Prostate gland (tissue), 2 donors: ENCODE measurements at regions not wholly inside any gene's neighbourhood (a gene's known extent, or its start where the extent isn't known, plus 50 kb on each side); places are given as distances from the start of the nearest gene placed in this dataset.

Source experiments
- DNase-seq: peaks from one replicate; pipeline ENCODE4 v3.0.0-alpha.2; 2019; ENCODE audit warnings: low spot score
- H3K27ac ChIP-seq, 2 donors: fragments of 200-600 bp; sonication (generic); 2 replicates each; pipeline ENCODE4 v1.5.1; 2017 to 2019
- H3K27me3 ChIP-seq: fragments of 200-600 bp; sonication (generic); replicated peaks from 2 replicates; pipeline ENCODE4 v1.5.1; 2019; ENCODE audit not compliant: insufficient read depth
- H3K36me3 ChIP-seq, 2 donors: fragments of 200-600 bp; sonication (generic); 1 replicate in 1 of 2; 2 replicates in 1 of 2; pipeline versions ENCODE4 v1.5.1 to v1.8.1; 2017 to 2019
- H3K4me1 ChIP-seq: fragments of 200-600 bp; sonication (generic); replicated peaks from 2 replicates; pipeline ENCODE4 v1.5.1; 2019
- H3K4me3 ChIP-seq, 2 donors: fragments of 200-600 bp; sonication (generic); 2 replicates each; pipeline ENCODE4 v1.5.1; 2017 to 2019
- H3K9me3 ChIP-seq: fragments of 200-600 bp; sonication (generic); 2 replicates; pipeline ENCODE4 v1.5.1; 2017
- CTCF ChIP-seq, 4 experiments: fragments of 200-600 bp in 2 of 4; fragments of 450-650 bp in 2 of 4; sonication (generic) in 2 of 4; IDR thresholded peaks; 1 replicate in 3 of 4; 2 replicates in 1 of 4; pipeline ENCODE4 v1.5.1; 2016 to 2019; ENCODE audit warnings: antibody characterized with exemption in 4 of 4, mild to moderate bottlenecking in 2 of 4, moderate library complexity in 2 of 4
- POLR2A ChIP-seq: fragments of 450-650 bp; IDR thresholded peaks from one replicate; pipeline ENCODE4 v1.6.1; 2016; ENCODE audit warnings: antibody characterized with exemption, mild to moderate bottlenecking
- POLR2AphosphoS5 ChIP-seq: sonication (generic); formaldehyde crosslinking; IDR thresholded peaks from one replicate; pipeline ENCODE4 v1.6.1; 2017; ENCODE audit warnings: antibody characterized with exemption
- WGBS: methylation state at CpG from one replicate; pipeline ENCODE4 v1.1.5; 2018; 5-methylcytosine and 5-hydroxymethylcytosine counted together
- intact Hi-C: fragments of 100-400 bp; cut with DNase I; formaldehyde crosslinking; loops from one replicate; pipeline ENCODE4 v1.14.2; 2022

GRCh38 chr5:135162661-135163265 is 128.7 kb upstream of the PITX1 start:
- intact Hi-C loops: no loop called here
- no peak for TF ChIP-seq POLR2A
- TF ChIP-seq POLR2AphosphoS5: no peak
- TF ChIP-seq CTCF (IDR thresholded peaks at IDR 0.05): no peak
- Histone ChIP-seq H3K27ac (no peak overlapping the region), H3K36me3 (no peaks in the 10 kb centered on the region), H3K27me3 (peaks cover 4% of the 10 kb centered on the region), H3K4me3 (no peak overlapping the region), H3K9me3 (no peaks in the 10 kb centered on the region), H3K4me1 (no peaks in the 10 kb centered on the region)
- DNase-seq: no peak
- WGBS: 76% methylated on average over 9 of the region's 9 CpGs

- DNase-seq: no peak
- Histone ChIP-seq H3K27me3 (peaks cover 2% of the 10 kb centered on the region), H3K27ac (no peak overlapping the region), H3K4me1 (no peaks in the 10 kb centered on the region), H3K9me3 (no peaks in the 10 kb centered on the region), H3K4me3 (no peak overlapping the region), H3K36me3 (no peaks in the 10 kb centered on the region)
- intact Hi-C loops: no loop called here
- no peak for TF ChIP-seq POLR2A
- no peak for TF ChIP-seq POLR2AphosphoS5
- TF ChIP-seq CTCF (IDR thresholded peaks at IDR 0.05): no peak
- WGBS: 60% methylated on average over 1 of the region's 1 CpG
These were observed 127.2 kb upstream of the PITX1 start for GRCh38 chr5:135161221-135161620.

DNA sequence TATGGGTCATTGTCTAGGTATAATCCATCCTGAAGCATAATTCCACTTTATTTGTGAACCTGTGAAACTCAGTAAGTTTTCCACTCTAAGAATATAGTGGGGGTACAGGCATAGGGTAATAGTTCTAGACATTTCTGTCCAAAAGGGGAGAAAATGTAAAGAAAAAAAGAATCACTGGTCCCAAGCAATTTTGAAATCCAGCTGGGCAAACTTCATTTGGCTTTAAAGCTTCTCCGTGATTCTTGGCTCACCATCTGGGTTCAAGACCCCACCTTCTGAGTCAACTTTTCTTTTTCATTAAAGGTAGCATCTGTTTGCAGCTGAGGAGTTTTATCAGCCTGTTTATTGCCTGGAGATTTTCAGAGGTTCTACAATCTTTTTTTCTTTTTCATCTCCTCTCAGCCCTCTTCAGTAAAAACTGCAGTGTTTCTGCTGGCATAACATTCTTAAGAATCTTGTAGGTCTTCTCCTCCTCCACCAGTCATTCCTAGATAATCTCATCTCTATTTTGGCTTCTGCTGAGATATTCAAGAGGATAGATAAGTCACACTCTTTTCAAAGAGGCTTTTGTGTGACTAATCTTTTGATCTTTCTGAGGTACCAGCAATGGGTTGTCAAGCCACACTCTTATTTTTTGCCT is 126.1 kb upstream of the PITX1 start:
- H3K4me3 ChIP-seq: no peak overlapping the region
- no peak for DNase-seq
- 32% methylated on average over 1 of the region's 1 CpG for WGBS
- no peak overlapping the region for H3K27ac ChIP-seq
- TF ChIP-seq POLR2A: no peak
- TF ChIP-seq CTCF (IDR thresholded peaks at IDR 0.05): no peak
- no peak for TF ChIP-seq POLR2AphosphoS5
- peaks cover 2% of the 10 kb centered on the region for H3K27me3 ChIP-seq
- no peaks in the 10 kb centered on the region for H3K4me1 ChIP-seq
- intact Hi-C loops: no loop called here
- no peaks in the 10 kb centered on the region for H3K36me3 ChIP-seq
- no peaks in the 10 kb centered on the region for H3K9me3 ChIP-seq

DNA sequence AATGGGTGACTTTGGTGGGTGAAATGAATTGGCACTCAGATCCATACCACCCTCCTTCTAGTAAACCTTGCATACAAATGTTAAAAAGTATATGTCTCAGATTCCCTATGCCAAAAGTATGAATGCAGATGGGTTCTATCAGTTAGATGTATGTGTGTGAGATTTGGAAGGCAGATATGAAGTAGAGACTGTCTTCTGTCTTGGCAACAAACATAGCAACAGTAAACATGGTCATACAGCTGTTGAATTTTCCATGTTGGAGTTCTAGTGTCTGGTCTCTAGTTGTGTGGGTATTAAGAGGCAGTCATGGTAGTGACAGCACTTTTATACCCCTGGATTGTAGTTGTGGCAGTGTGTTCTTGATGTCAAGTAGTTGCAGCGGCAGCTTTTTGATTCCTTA is 125.6 kb upstream of the PITX1 start:
- Histone ChIP-seq H3K4me1 (no peaks in the 10 kb centered on the region), H3K36me3 (no peaks in the 10 kb centered on the region), H3K9me3 (no peaks in the 10 kb centered on the region), H3K27ac (no peak overlapping the region), H3K27me3 (peaks cover 2% of the 10 kb centered on the region), H3K4me3 (no peak overlapping the region)
- no peak for DNase-seq
- 100% methylated on average over 1 of the region's 1 CpG for WGBS
- TF ChIP-seq POLR2A (no peak), CTCF (IDR thresholded peaks at IDR 0.05) (no peak), POLR2AphosphoS5 (no peak)
- intact Hi-C loops: no loop called here

DNA sequence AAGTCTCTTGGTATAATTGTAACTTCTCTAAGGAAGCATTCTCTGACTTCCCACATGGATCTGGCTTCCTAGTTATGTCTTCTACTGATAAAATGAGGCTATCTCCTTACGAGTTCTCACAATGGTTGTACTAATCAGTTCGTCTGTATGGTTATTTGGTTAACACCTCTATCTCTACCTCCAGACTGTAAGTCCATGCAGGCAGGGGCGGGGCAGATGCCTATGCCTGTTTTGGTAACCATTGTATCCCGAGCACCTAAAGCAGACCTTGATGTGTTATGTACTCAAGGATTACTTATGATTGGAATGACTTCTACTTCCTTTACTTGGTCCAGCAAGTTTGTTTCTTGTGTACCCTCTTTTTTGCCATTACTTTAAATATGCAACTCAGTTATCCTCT is 125.0 kb upstream of the PITX1 start:
- DNase-seq: no peak
- Histone ChIP-seq H3K27me3 (peaks cover 2% of the 10 kb centered on the region), H3K27ac (no peak overlapping the region), H3K4me1 (no peaks in the 10 kb centered on the region), H3K9me3 (no peaks in the 10 kb centered on the region), H3K36me3 (no peaks in the 10 kb centered on the region), H3K4me3 (no peak overlapping the region)
- 90% methylated on average over 4 of the region's 4 CpGs for WGBS
- intact Hi-C loops: no loop called here
- TF ChIP-seq POLR2AphosphoS5 (no peak), CTCF (IDR thresholded peaks at IDR 0.05) (no peak), POLR2A (no peak)
